ENCODE measurements at regions not wholly inside any gene's neighbourhood (a gene's known extent, or its start where the extent isn't known, plus 50 kb on each side); places are given as distances from the start of the nearest gene placed in this dataset.
"Not testable (repeated sequence)": the region's sequence is repeated elsewhere in the genome, so short reads cannot be mapped to it uniquely, and the experiment has no call there.

DNA sequence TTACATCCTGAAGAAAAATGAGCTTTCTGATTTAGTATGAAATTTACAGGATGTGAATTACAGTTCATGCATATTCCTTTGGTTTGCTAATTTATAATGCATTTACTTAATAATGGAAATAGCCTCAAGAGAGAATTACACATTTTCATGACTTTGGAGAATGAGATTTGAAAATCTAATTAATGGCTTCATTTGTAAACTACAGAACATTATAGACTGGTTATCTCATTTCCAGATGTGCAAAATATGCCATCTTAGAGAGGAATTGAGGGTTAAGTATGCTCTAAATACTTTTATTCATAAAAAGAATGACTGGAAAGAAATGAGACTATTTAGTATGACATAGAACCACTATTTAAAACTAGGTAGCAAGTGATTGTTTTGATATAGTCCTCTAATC is 94.2 kb upstream of the DNAJC10 start:
- no peak for DNase-seq (ENCODE audit: extremely low read depth in 1 of 11, low read depth in 9 of 11, low spot score in 4 of 11)

GRCh38 chr2:182622231-182622630 is 93.8 kb upstream of the DNAJC10 start:
- no peak for DNase-seq (ENCODE audit: extremely low read depth in 1 of 11, low read depth in 9 of 11, low spot score in 4 of 11)

GRCh38 chr2:182625814-182626213 is 90.2 kb upstream of the DNAJC10 start:
- peak in 2 of 11 donors; percentile 8 to 13 for DNase-seq (ENCODE audit: extremely low read depth in 1 of 11, low read depth in 9 of 11, low spot score in 4 of 11)

GRCh38 chr2:182628916-182629315 is 87.1 kb upstream of the DNAJC10 start:
- no peak for DNase-seq (ENCODE audit: extremely low read depth in 1 of 11, low read depth in 9 of 11, low spot score in 4 of 11)

DNA sequence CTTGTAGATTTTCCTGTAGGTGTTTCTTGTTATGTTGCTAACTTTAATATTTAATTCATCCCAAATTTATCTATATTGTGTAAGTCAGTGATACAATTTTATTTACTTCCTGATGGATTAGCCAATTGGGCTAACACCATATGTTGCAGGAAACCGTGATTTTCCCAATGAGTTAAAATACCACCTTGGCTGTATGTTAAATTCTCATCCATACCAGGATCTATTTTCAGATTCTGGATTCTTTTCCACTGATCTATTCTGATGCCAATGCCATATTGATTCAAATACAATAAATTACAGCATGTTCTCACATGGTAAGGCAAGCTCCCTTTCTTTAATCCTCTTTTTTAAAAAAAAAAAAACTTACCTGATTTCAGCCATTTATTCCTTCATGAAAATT is 85.8 kb upstream of the DNAJC10 start:
- no peak for DNase-seq (ENCODE audit: extremely low read depth in 1 of 11, low read depth in 9 of 11, low spot score in 4 of 11)

GRCh38 chr2:182631299-182631698 is 84.8 kb upstream of the DNAJC10 start:
- DNase-seq (ENCODE audit: extremely low read depth in 1 of 11, low read depth in 9 of 11, low spot score in 4 of 11), result no peak

DNA sequence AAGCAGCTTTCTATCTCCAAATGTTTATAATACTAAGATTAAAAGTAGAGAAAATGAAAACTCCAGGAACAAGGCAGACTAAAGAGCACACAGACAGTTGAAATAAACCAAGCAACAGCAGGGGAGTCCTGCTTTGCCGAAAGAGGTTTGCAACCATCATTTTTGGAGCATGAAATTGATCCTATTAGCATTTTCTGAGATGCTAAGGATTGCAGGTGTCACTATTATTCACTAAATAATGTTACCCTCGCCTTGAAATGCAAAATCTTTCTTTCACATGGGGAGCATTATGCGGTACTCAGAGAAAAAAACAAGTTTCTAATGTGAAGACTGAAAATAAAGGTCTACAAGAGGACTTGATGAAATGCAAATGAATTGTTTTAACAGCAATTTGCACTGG is 81.7 kb upstream of the DNAJC10 start:
- DNase-seq (ENCODE audit: extremely low read depth in 1 of 11, low read depth in 9 of 11, low spot score in 4 of 11), result no peak

GRCh38 chr2:182636699-182637098 is 79.4 kb upstream of the DNAJC10 start:
- DNase-seq (ENCODE audit: extremely low read depth in 1 of 11, low read depth in 9 of 11, low spot score in 4 of 11), result peak in 1 of 11 donors; percentile 11

GRCh38 chr2:182638667-182639066 is 77.4 kb upstream of the DNAJC10 start:
- DNase-seq (ENCODE audit: extremely low read depth in 1 of 11, low read depth in 9 of 11, low spot score in 4 of 11), result no peak

GRCh38 chr2:182639971-182640370 is 76.1 kb upstream of the DNAJC10 start:
- no peak for DNase-seq (ENCODE audit: extremely low read depth in 1 of 11, low read depth in 9 of 11, low spot score in 4 of 11)

DNA sequence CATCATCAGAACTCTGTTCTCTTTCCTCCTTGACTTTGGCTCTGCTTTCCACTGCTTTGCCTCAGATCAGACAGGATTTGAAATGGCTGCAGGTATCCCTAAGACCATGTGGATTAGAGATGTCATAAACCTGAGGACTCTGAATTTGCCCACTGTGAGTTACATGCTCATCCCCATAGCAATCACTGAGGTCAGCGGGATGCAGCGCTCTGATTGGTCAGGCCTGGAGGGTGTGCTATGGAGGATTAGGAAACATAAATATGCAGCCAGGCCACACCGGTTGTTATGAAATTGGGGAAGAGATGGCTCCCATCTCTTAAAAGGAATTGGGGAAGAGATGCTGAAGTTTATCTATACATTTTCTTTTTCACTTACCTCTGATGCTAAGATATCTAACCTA is 73.7 kb upstream of the DNAJC10 start:
- no peak for DNase-seq (ENCODE audit: extremely low read depth in 1 of 11, low read depth in 9 of 11, low spot score in 4 of 11)

DNA sequence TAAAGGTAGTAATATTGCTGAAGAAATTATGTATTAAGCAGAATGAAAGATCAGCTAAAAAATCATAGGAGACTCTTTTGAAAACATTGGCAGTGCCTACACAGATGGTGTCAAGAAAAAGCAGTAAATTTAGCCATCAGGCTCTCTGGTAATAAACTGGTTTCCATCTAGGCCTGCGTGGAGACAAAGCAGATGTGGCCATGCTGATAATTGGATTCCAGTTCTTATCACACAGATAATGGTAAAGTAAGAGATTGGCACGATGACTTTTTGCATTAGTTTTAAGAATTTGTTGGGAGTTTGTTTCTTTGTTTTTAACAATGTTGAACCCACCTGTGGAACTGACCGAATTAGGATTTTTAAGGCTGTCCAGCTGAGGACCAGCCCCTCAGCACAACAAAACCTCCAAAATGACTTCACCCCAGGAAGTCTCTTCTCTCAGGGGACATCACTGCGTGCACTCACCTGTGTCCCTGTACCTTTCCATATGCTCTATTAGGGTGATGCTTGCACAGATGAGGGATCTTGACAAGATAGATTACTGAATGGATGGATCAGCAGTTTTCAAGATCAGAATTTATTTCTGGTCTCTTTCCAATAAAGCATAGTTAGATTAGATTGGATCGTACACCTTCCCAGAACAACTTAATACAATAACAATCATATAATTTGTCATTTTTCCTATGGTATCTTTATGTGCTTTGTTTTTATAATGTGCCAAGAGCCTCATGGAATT is 69.1 kb upstream of the DNAJC10 start:
- no peak for DNase-seq (ENCODE audit: extremely low read depth in 1 of 11, low read depth in 9 of 11, low spot score in 4 of 11)

DNA sequence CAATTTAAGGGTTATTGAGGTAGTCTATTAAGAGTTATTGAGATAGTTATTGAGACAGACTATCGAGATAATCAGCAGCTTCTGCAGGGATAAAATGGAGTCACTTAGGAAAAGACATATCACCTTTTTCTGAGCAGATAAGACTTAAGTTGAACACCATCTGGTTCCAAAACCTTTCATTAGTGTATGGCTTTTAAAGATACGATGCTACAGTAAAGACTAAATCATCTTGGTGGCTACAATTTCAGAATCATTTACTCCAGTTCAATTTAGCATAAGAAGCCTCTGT is 68.6 kb upstream of the DNAJC10 start:
- DNase-seq (ENCODE audit: extremely low read depth in 1 of 11, low read depth in 9 of 11, low spot score in 4 of 11), result no peak

DNA sequence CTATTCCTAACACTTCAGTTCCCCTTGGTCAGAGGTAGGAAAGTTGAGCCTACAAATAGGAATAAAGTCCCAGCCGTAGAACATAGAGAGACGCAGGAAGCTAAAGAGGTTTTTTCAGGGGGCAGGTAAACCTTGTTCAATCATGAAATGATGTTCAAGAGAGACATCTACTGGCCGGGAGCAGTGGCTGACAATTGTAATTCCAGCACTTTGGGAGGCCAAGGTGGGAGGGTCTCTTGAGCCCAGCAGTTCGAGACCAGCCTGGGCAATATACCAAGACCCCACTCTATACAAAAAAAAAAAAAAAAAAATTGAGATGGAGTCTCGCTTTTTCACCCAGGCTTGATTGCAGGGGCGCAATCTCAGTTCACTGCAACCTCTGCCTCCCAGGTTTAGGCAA is 66.7 kb upstream of the DNAJC10 start:
- no peak for DNase-seq (ENCODE audit: extremely low read depth in 1 of 11, low read depth in 9 of 11, low spot score in 4 of 11)

GRCh38 chr2:182650704-182651103 is 65.4 kb upstream of the DNAJC10 start:
- DNase-seq (ENCODE audit: extremely low read depth in 1 of 11, low read depth in 9 of 11, low spot score in 4 of 11), result peak in 6 of 11 donors; percentile 20 to 51 (median 30)

GRCh38 chr2:182652326-182652725 is 63.7 kb upstream of the DNAJC10 start:
- no peak for DNase-seq (ENCODE audit: extremely low read depth in 1 of 11, low read depth in 9 of 11, low spot score in 4 of 11)

GRCh38 chr2:182655750-182656149 is 60.3 kb upstream of the DNAJC10 start:
- peak in 2 of 11 donors; percentile 9 to 20 for DNase-seq (ENCODE audit: extremely low read depth in 1 of 11, low read depth in 9 of 11, low spot score in 4 of 11)

- no peak for DNase-seq (ENCODE audit: extremely low read depth in 1 of 11, low read depth in 9 of 11, low spot score in 4 of 11)
Observed at GRCh38 chr2:182664212-182664611, 51.8 kb upstream of the DNAJC10 start.

DNA sequence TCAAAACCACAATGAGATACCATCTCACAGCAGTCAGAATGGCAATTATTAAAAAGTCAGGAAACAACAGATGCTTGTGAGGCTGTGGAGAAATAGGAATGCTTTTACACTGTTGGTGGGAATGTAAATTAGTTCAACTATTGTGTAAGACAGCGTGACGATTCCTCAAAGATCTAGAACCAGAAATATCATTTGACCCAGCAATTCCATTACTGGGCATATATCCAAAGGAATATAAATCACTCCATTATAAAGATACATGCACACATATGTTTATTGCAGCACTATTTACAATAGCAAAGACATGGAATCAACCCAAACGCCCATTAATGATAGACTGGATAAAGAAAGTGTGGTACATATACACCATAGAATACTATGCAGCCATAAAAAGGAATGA is 50.6 kb upstream of the DNAJC10 start:
- not testable (repeated sequence) for DNase-seq (ENCODE audit: extremely low read depth in 1 of 11, low read depth in 9 of 11, low spot score in 4 of 11)

Data from renal cortex interstitium (tissue), 11 donors.